SK-N-MC (cell line): ENCODE measurements at regions not wholly inside any gene's neighbourhood (a gene's known extent, or its start where the extent isn't known, plus 50 kb on each side); places are given as distances from the start of the nearest gene placed in this dataset.

Experiments used
- DNase-seq: peaks from one replicate; pipeline ENCODE4 v3.0.0-alpha.2; 2011; ENCODE audit warnings: low read depth, low spot score
- H3K27ac ChIP-seq: fragments of 200-600 bp; sonication (generic); 2 replicates; pipeline ENCODE4 v1.5.1; 2016; ENCODE audit warnings: mixed run types
- H3K36me3 ChIP-seq: fragments of 200-600 bp; sonication (generic); 2 replicates; pipeline ENCODE4 v1.6.1; 2017; ENCODE audit warnings: antibody characterized with exemption, low read length, mixed read lengths; ENCODE audit not compliant: insufficient read depth
- H3K4me3 ChIP-seq: fragments of 200-600 bp; sonication (generic); 2 replicates; pipeline ENCODE4 v1.5.1; 2016
- H3K9ac ChIP-seq: fragments of 200-600 bp; sonication (generic); 2 replicates; pipeline ENCODE4 v1.8.0; 2017; ENCODE audit warnings: mixed run types, mixed read lengths; ENCODE audit not compliant: insufficient read length
- H3K9me3 ChIP-seq: fragments of 200-600 bp; sonication (generic); 2 replicates; pipeline ENCODE4 v1.6.1; 2017; ENCODE audit warnings: low read depth, mild to moderate bottlenecking, antibody characterized with exemption, low read length, moderate library complexity, mixed read lengths
- EZH2 ChIP-seq: fragments of 200-600 bp; sonication (generic); IDR thresholded peaks from one replicate; pipeline ENCODE4 v1.6.1; 2017; ENCODE audit warnings: antibody characterized with exemption
- FOXP2 ChIP-seq: optimal IDR thresholded peaks from 2 replicates; pipeline ENCODE3; 2011; ENCODE audit warnings: mild to moderate bottlenecking, moderate library complexity; ENCODE audit not compliant: insufficient read depth; ENCODE audit errors: extremely low read length, control extremely low read depth
- POLR2AphosphoS5 ChIP-seq: IDR thresholded peaks from 2 replicates; pipeline ENCODE4 v1.6.1; 2012; ENCODE audit warnings: mild to moderate bottlenecking, low read depth, low read length, borderline replicate concordance

GRCh38 chr16:11471548-11471947, 115.2 kb downstream of the LITAF start:
- no peak for DNase-seq
- H3K4me3 ChIP-seq = no peak overlapping the region
- H3K27ac ChIP-seq = no peak overlapping the region
- H3K9me3 ChIP-seq = no peaks in the 10 kb centered on the region
- H3K36me3 ChIP-seq = no peaks in the 10 kb centered on the region
- H3K9ac ChIP-seq = no peak overlapping the region
- TF ChIP-seq POLR2AphosphoS5 (no peak), EZH2 (no peak), FOXP2 (no peak)

- H3K36me3 ChIP-seq = no peaks in the 10 kb centered on the region
- H3K4me3 ChIP-seq = no peak overlapping the region
- no peak overlapping the region for H3K27ac ChIP-seq
- no peak for DNase-seq
- H3K9ac ChIP-seq = no peak overlapping the region
- TF ChIP-seq EZH2 (no peak), FOXP2 (no peak)
- H3K9me3 ChIP-seq = no peaks in the 10 kb centered on the region
These were observed 114.3 kb downstream of the LITAF start for GRCh38 chr16:11472410-11472809.

- Histone ChIP-seq H3K36me3 (no peaks in the 10 kb centered on the region), H3K9me3 (no peaks in the 10 kb centered on the region), H3K9ac (no peak overlapping the region), H3K27ac (no peak overlapping the region), H3K4me3 (no peak overlapping the region)
- no peak for TF ChIP-seq FOXP2
- no peak for TF ChIP-seq POLR2AphosphoS5
- TF ChIP-seq EZH2 = no peak
- no peak for DNase-seq
These were observed 113.9 kb downstream of the LITAF start for GRCh38 chr16:11472851-11473250.

GRCh38 chr16:11473728-11474127, 113.0 kb downstream of the LITAF start:
- TF ChIP-seq FOXP2 (no peak), EZH2 (no peak), POLR2AphosphoS5 (no peak)
- Histone ChIP-seq H3K4me3 (no peak overlapping the region), H3K9ac (no peak overlapping the region), H3K9me3 (no peaks in the 10 kb centered on the region), H3K27ac (no peak overlapping the region), H3K36me3 (no peaks in the 10 kb centered on the region)
- no peak for DNase-seq

GRCh38 chr16:11474617-11475291, 112.0 kb downstream of the LITAF start:
- DNase-seq = no peak
- Histone ChIP-seq H3K9ac (no peak overlapping the region), H3K36me3 (no peaks in the 10 kb centered on the region), H3K9me3 (no peaks in the 10 kb centered on the region), H3K4me3 (no peak overlapping the region), H3K27ac (no peak overlapping the region)
- no peak for TF ChIP-seq FOXP2
- no peak for TF ChIP-seq POLR2AphosphoS5
- TF ChIP-seq EZH2 = no peak

GRCh38 chr16:11475896-11476630, 110.7 kb downstream of the LITAF start:
- Histone ChIP-seq H3K27ac (no peak overlapping the region), H3K9me3 (no peaks in the 10 kb centered on the region), H3K4me3 (no peak overlapping the region), H3K9ac (no peak overlapping the region), H3K36me3 (no peaks in the 10 kb centered on the region)
- no peak for DNase-seq
- TF ChIP-seq FOXP2 (no peak), POLR2AphosphoS5 (no peak), EZH2 (no peak)

GRCh38 chr16:11476676-11477075, 110.0 kb downstream of the LITAF start:
- H3K27ac ChIP-seq = no peak overlapping the region
- no peak for DNase-seq
- TF ChIP-seq EZH2 (no peak), FOXP2 (no peak), POLR2AphosphoS5 (no peak)
- no peak overlapping the region for H3K4me3 ChIP-seq
- H3K9me3 ChIP-seq = no peaks in the 10 kb centered on the region
- H3K36me3 ChIP-seq = no peaks in the 10 kb centered on the region
- no peak overlapping the region for H3K9ac ChIP-seq

GRCh38 chr16:11478431-11479119, 108.1 kb downstream of the LITAF start:
- Histone ChIP-seq H3K36me3 (no peaks in the 10 kb centered on the region), H3K9me3 (no peaks in the 10 kb centered on the region; the same call in 1 of the 2 replicates), H3K4me3 (no peak overlapping the region), H3K27ac (no peak overlapping the region), H3K9ac (no peak overlapping the region)
- no peak for DNase-seq
- TF ChIP-seq EZH2 (no peak), FOXP2 (no peak), POLR2AphosphoS5 (no peak)
